ENCODE measurements at regions not wholly inside any gene's neighbourhood (a gene's known extent, or its start where the extent isn't known, plus 50 kb on each side); places are given as distances from the start of the nearest gene placed in this dataset.

- no peak overlapping the region for H3K9ac ChIP-seq (ENCODE audit: insufficient read depth in 1 of 2, low read depth in 2 of 2, low read length in 2 of 2)
- TF ChIP-seq PTRF (tag; IDR thresholded peaks at IDR 0.05) (no peak), POLR2AphosphoS2 (IDR thresholded peaks at IDR 0.05; ENCODE audit: low read length) (no peak), RBBP5 (IDR thresholded peaks at IDR 0.05; ENCODE audit: borderline replicate concordance, insufficient read depth, low read length, poor library complexity, severe bottlenecking) (peak; percentile 27), MAFF (IDR thresholded peaks at IDR 0.05; ENCODE audit: low read length) (no peak), VEZF1 (CRISPR knock-in tag; IDR thresholded peaks at IDR 0.05) (peak; percentile 2; the same call in 1 of the 2 replicates), PURB (CRISPR knock-in tag; IDR thresholded peaks at IDR 0.05; ENCODE audit: low read depth) (no peak)
- TF ChIP-seq, protein P1, sequence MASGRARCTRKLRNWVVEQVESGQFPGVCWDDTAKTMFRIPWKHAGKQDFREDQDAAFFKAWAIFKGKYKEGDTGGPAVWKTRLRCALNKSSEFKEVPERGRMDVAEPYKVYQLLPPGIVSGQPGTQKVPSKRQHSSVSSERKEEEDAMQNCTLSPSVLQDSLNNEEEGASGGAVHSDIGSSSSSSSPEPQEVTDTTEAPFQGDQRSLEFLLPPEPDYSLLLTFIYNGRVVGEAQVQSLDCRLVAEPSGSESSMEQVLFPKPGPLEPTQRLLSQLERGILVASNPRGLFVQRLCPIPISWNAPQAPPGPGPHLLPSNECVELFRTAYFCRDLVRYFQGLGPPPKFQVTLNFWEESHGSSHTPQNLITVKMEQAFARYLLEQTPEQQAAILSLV (tag; IDR thresholded peaks at IDR 0.05) = no peak
- TF ChIP-seq, protein P2, sequence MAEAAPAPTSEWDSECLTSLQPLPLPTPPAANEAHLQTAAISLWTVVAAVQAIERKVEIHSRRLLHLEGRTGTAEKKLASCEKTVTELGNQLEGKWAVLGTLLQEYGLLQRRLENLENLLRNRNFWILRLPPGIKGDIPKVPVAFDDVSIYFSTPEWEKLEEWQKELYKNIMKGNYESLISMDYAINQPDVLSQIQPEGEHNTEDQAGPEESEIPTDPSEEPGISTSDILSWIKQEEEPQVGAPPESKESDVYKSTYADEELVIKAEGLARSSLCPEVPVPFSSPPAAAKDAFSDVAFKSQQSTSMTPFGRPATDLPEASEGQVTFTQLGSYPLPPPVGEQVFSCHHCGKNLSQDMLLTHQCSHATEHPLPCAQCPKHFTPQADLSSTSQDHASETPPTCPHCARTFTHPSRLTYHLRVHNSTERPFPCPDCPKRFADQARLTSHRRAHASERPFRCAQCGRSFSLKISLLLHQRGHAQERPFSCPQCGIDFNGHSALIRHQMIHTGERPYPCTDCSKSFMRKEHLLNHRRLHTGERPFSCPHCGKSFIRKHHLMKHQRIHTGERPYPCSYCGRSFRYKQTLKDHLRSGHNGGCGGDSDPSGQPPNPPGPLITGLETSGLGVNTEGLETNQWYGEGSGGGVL (CRISPR knock-in tag; IDR thresholded peaks at IDR 0.05) = no peak
- CTCF ChIA-PET (ENCODE audit: low intra/inter-chr PET ratio) = no interaction called here
- in situ Hi-C loops (cut with MboI) = no loop called here
- FAIRE-seq (no peak), ATAC-seq (no peak), DNase-seq (ENCODE audit: extremely low read depth in 1 of 4, low spot score in 3 of 4) (no peak)
- H3K4me1 ChIP-seq (replicated peaks in 1 of 2; ENCODE audit: control insufficient read depth in 2 of 2, insufficient read depth in 2 of 2, low read length in 2 of 2) = peaks cover 0 to 5% of the 10 kb centered on the region in 2 experiments; a peak in 1 of 5 replicates
- no peak overlapping the region for H3K4me3 ChIP-seq
- no peak overlapping the region for H3K4me2 ChIP-seq (ENCODE audit: insufficient read depth, low read length)
- no peaks in the 10 kb centered on the region for H3K9me1 ChIP-seq (ENCODE audit: control insufficient read depth, insufficient read depth, low read length)
- H3K79me2 ChIP-seq (ENCODE audit: control insufficient read depth, insufficient read depth, low read length) = no peaks in the 10 kb centered on the region
- H3K36me3 ChIP-seq (ENCODE audit: control insufficient read depth, insufficient read depth, low read length) = no peaks in the 10 kb centered on the region
- no peaks in the 10 kb centered on the region for H4K20me1 ChIP-seq (replicated peaks; ENCODE audit: control insufficient read depth, insufficient read depth, low read length)
- 3% methylated on average over 7 of the region's 7 CpGs for WGBS (ENCODE audit: insufficient coverage, low coverage, missing lambda C conversion rate)
- POLR2A ChIA-PET = interaction anchor here (0.6 to 1.2 kb wide), 3 partner anchors 8 to 96 kb away, joined by 3 read pairs; no protein-coding TSS in a partner anchor
- H2AFZ ChIP-seq (ENCODE audit: low read depth, low read length) = no peak overlapping the region
- no peak overlapping the region for H3K27ac ChIP-seq (ENCODE audit: extremely low read depth, low read depth, low read length)
- no peaks in the 10 kb centered on the region for H3K9me3 ChIP-seq (replicated peaks; ENCODE audit: control insufficient read depth, insufficient read depth, low read depth, low read length)
- H3K27me3 ChIP-seq (ENCODE audit: control insufficient read depth in 2 of 2, insufficient read depth in 2 of 2, low read length in 2 of 2) = peaks cover 3 to 6% of the 10 kb centered on the region in 2 experiments; a peak in 2 of 5 replicates
- intact Hi-C loops (cut with micrococcal nuclease) = no loop called here
- no TSS peak for BruUV-seq (replicated peaks)
Observed at GRCh38 chr6:16849988-16850680, 88.9 kb upstream of the ATXN1 start.

Measured in K562 (cell line).